ENCODE measurements at regions not wholly inside any gene's neighbourhood (a gene's known extent, or its start where the extent isn't known, plus 50 kb on each side); places are given as distances from the start of the nearest gene placed in this dataset.
A peak's percentile ranks its signal among the peaks of the same experiment; 100 is the strongest.

- H3K27ac Mint-ChIP-seq = no peak overlapping the region
Measured at GRCh38 chr4:14528918-14529317, 473.4 kb upstream of the CPEB2 start.

GRCh38 chr4:14529653-14530052 lies 472.6 kb upstream of the CPEB2 start:
- H3K9me3 Mint-ChIP-seq = peaks cover 0 to 9% (median 0%) of the 10 kb centered on the region in 9 donors
- H3K27ac Mint-ChIP-seq = no peak overlapping the region
- DNase-seq = no peak
- no peaks in the 10 kb centered on the region for H3K4me1 Mint-ChIP-seq
- ATAC-seq = no peak
- H3K27me3 Mint-ChIP-seq = peaks cover 0 to 3% (median 0%) of the 10 kb centered on the region in 5 donors
- POLR2A ChIA-PET = no interaction called here
- H3K36me3 Mint-ChIP-seq = no peaks in the 10 kb centered on the region
- no peak overlapping the region for H3K4me3 Mint-ChIP-seq

More at GRCh38 chr4:14528918-14529317, 473.4 kb upstream of the CPEB2 start:
- Mint-ChIP-seq H3K4me1 (no peaks in the 10 kb centered on the region), H3K4me3 (no peak overlapping the region), H3K9me3 (peaks cover 0 to 6% (median 0%) of the 10 kb centered on the region in 9 donors), H3K27me3 (peaks cover 0 to 3% (median 0%) of the 10 kb centered on the region in 5 donors), H3K36me3 (no peaks in the 10 kb centered on the region)
- no peak for ATAC-seq
- DNase-seq = no peak
- POLR2A ChIA-PET = no interaction called here

GRCh38 chr4:14532436-14532835 lies 469.8 kb upstream of the CPEB2 start:
- H3K36me3 Mint-ChIP-seq = no peaks in the 10 kb centered on the region
- POLR2A ChIA-PET = no interaction called here
- peaks cover 0 to 9% (median 0%) of the 10 kb centered on the region in 9 donors for H3K9me3 Mint-ChIP-seq
- H3K27me3 Mint-ChIP-seq = peaks cover 0 to 1% (median 0%) of the 10 kb centered on the region in 5 donors
- no peak overlapping the region for H3K27ac Mint-ChIP-seq
- H3K4me1 Mint-ChIP-seq = no peaks in the 10 kb centered on the region
- ATAC-seq (no peak), DNase-seq (no peak)
- H3K4me3 Mint-ChIP-seq = no peak overlapping the region

- Mint-ChIP-seq H3K4me3 (no peak overlapping the region), H3K27ac (no peak overlapping the region), H3K4me1 (no peaks in the 10 kb centered on the region), H3K9me3 (peaks cover 0 to 11% (median 7%) of the 10 kb centered on the region in 9 donors), H3K27me3 (peaks cover 2 to 22% (median 5%) of the 10 kb centered on the region in 5 donors), H3K36me3 (no peaks in the 10 kb centered on the region)
- POLR2A ChIA-PET = no interaction called here
- ATAC-seq (no peak), DNase-seq (no peak)
Measured at GRCh38 chr4:14539246-14539645, 463.0 kb upstream of the CPEB2 start.

GRCh38 chr4:14545163-14545562 lies 457.1 kb upstream of the CPEB2 start:
- Mint-ChIP-seq H3K27me3 (peaks cover 0 to 15% (median 0%) of the 10 kb centered on the region in 5 donors), H3K4me3 (no peak overlapping the region), H3K4me1 (no peaks in the 10 kb centered on the region), H3K27ac (peak overlapping the region in 1 of 10 donors; percentile 3), H3K36me3 (no peaks in the 10 kb centered on the region), H3K9me3 (peaks cover 5 to 22% (median 10%) of the 10 kb centered on the region in 9 donors)
- DNase-seq (no peak), ATAC-seq (no peak)
- POLR2A ChIA-PET = no interaction called here

- POLR2A ChIA-PET = no interaction called here
- H3K36me3 Mint-ChIP-seq = no peaks in the 10 kb centered on the region
Measured at GRCh38 chr4:14545807-14546206, 456.5 kb upstream of the CPEB2 start.

GRCh38 chr4:14552119-14552518 lies 450.2 kb upstream of the CPEB2 start:
- H3K36me3 Mint-ChIP-seq = no peaks in the 10 kb centered on the region
- DNase-seq (no peak), ATAC-seq (no peak)
- no peaks in the 10 kb centered on the region for H3K4me1 Mint-ChIP-seq
- peaks cover 0 to 13% (median 4%) of the 10 kb centered on the region in 9 donors for H3K9me3 Mint-ChIP-seq
- peaks cover 0 to 3% (median 0%) of the 10 kb centered on the region in 5 donors for H3K27me3 Mint-ChIP-seq
- POLR2A ChIA-PET = no interaction called here
- no peak overlapping the region for H3K4me3 Mint-ChIP-seq
- no peak overlapping the region for H3K27ac Mint-ChIP-seq

More at GRCh38 chr4:14545807-14546206, 456.5 kb upstream of the CPEB2 start:
- H3K4me1 Mint-ChIP-seq = no peaks in the 10 kb centered on the region
- H3K9me3 Mint-ChIP-seq = peaks cover 5 to 22% (median 10%) of the 10 kb centered on the region in 9 donors
- peaks cover 0 to 12% (median 0%) of the 10 kb centered on the region in 5 donors for H3K27me3 Mint-ChIP-seq
- no peak overlapping the region for H3K27ac Mint-ChIP-seq
- ATAC-seq = no peak
- no peak for DNase-seq
- no peak overlapping the region for H3K4me3 Mint-ChIP-seq

GRCh38 chr4:14559646-14560045 lies 442.6 kb upstream of the CPEB2 start:
- no peak for DNase-seq
- Mint-ChIP-seq H3K36me3 (no peaks in the 10 kb centered on the region), H3K4me1 (no peaks in the 10 kb centered on the region), H3K4me3 (no peak overlapping the region), H3K9me3 (peaks cover 0 to 2% (median 0%) of the 10 kb centered on the region in 9 donors), H3K27me3 (peaks cover 0 to 21% (median 2%) of the 10 kb centered on the region in 5 donors), H3K27ac (no peak overlapping the region)
- POLR2A ChIA-PET = no interaction called here
- ATAC-seq = no peak

GRCh38 chr4:14560577-14560976 lies 441.7 kb upstream of the CPEB2 start:
- ATAC-seq (no peak), DNase-seq (no peak)
- Mint-ChIP-seq H3K4me1 (no peaks in the 10 kb centered on the region), H3K36me3 (no peaks in the 10 kb centered on the region), H3K4me3 (no peak overlapping the region), H3K27me3 (peaks cover 0 to 21% (median 2%) of the 10 kb centered on the region in 5 donors), H3K9me3 (peaks cover 0 to 3% (median 0%) of the 10 kb centered on the region in 9 donors), H3K27ac (no peak overlapping the region)
- POLR2A ChIA-PET = no interaction called here

GRCh38 chr4:14562901-14563300 lies 439.4 kb upstream of the CPEB2 start:
- H3K4me3 Mint-ChIP-seq = no peak overlapping the region
- POLR2A ChIA-PET = no interaction called here
- no peaks in the 10 kb centered on the region for H3K36me3 Mint-ChIP-seq
- H3K4me1 Mint-ChIP-seq = no peaks in the 10 kb centered on the region
- H3K27ac Mint-ChIP-seq = no peak overlapping the region
- DNase-seq (no peak), ATAC-seq (no peak)
- peaks cover 0 to 5% (median 0%) of the 10 kb centered on the region in 9 donors for H3K9me3 Mint-ChIP-seq
- H3K27me3 Mint-ChIP-seq = peaks cover 0 to 21% (median 2%) of the 10 kb centered on the region in 5 donors

GRCh38 chr4:14564281-14564680 lies 438.0 kb upstream of the CPEB2 start:
- no peak for ATAC-seq
- POLR2A ChIA-PET = no interaction called here
- peaks cover 0 to 21% (median 2%) of the 10 kb centered on the region in 5 donors for H3K27me3 Mint-ChIP-seq

GRCh38 chr4:14566518-14566917 lies 435.8 kb upstream of the CPEB2 start:
- DNase-seq = no peak
- H3K4me3 Mint-ChIP-seq = no peak overlapping the region
- H3K9me3 Mint-ChIP-seq = peaks cover 0 to 5% (median 2%) of the 10 kb centered on the region in 9 donors
- POLR2A ChIA-PET = no interaction called here
- no peak overlapping the region for H3K27ac Mint-ChIP-seq
- no peaks in the 10 kb centered on the region for H3K36me3 Mint-ChIP-seq
- no peak for ATAC-seq
- peaks cover 0 to 11% (median 3%) of the 10 kb centered on the region in 5 donors for H3K27me3 Mint-ChIP-seq
- H3K4me1 Mint-ChIP-seq = no peaks in the 10 kb centered on the region

More at GRCh38 chr4:14564281-14564680, 438.0 kb upstream of the CPEB2 start:
- no peak overlapping the region for H3K27ac Mint-ChIP-seq
- no peaks in the 10 kb centered on the region for H3K36me3 Mint-ChIP-seq
- peaks cover 0 to 5% (median 2%) of the 10 kb centered on the region in 9 donors for H3K9me3 Mint-ChIP-seq
- DNase-seq = no peak
- H3K4me3 Mint-ChIP-seq = no peak overlapping the region
- no peaks in the 10 kb centered on the region for H3K4me1 Mint-ChIP-seq

GRCh38 chr4:14568351-14568750 lies 433.9 kb upstream of the CPEB2 start:
- no peak overlapping the region for H3K27ac Mint-ChIP-seq
- H3K36me3 Mint-ChIP-seq = no peaks in the 10 kb centered on the region
- H3K4me3 Mint-ChIP-seq = no peak overlapping the region
- no peaks in the 10 kb centered on the region for H3K4me1 Mint-ChIP-seq
- POLR2A ChIA-PET = no interaction called here
- H3K27me3 Mint-ChIP-seq = peaks cover 0 to 10% (median 0%) of the 10 kb centered on the region in 5 donors
- DNase-seq (no peak), ATAC-seq (no peak)
- peaks cover 0 to 5% (median 0%) of the 10 kb centered on the region in 9 donors for H3K9me3 Mint-ChIP-seq

GRCh38 chr4:14575289-14575688 lies 427.0 kb upstream of the CPEB2 start:
- no peaks in the 10 kb centered on the region for H3K9me3 Mint-ChIP-seq

More at GRCh38 chr4:14575289-14575688, 427.0 kb upstream of the CPEB2 start:
- DNase-seq (no peak), ATAC-seq (no peak)
- no peak overlapping the region for H3K27ac Mint-ChIP-seq
- no peak overlapping the region for H3K4me3 Mint-ChIP-seq
- POLR2A ChIA-PET = no interaction called here
- peaks cover 0 to 7% (median 0%) of the 10 kb centered on the region in 5 donors for H3K27me3 Mint-ChIP-seq
- no peaks in the 10 kb centered on the region for H3K4me1 Mint-ChIP-seq
- no peaks in the 10 kb centered on the region for H3K36me3 Mint-ChIP-seq

Measured in naive thymus-derived CD8-positive, alpha-beta T cell (primary cell).